Liver (tissue), 3 donors: ENCODE measurements at regions not wholly inside any gene's neighbourhood (a gene's known extent, or its start where the extent isn't known, plus 50 kb on each side); places are given as distances from the start of the nearest gene placed in this dataset.

Source experiments
- EGR1 ChIP-seq, 2 donors: IDR thresholded peaks; 2 replicates each; pipeline ENCODE4 v1.6.1; 2016 to 2018; ENCODE audit warnings: antibody characterized with exemption in 2 of 2, low read depth in 2 of 2
- FOXA1 ChIP-seq: IDR thresholded peaks from 2 replicates; pipeline ENCODE4 v1.6.1; 2016; ENCODE audit warnings: antibody characterized with exemption
- HNF4A ChIP-seq, 2 donors: conservative IDR thresholded peaks; 2 replicates each; pipeline ENCODE4 v1.6.1; 2016; ENCODE audit warnings: antibody characterized with exemption in 2 of 2, mild to moderate bottlenecking in 2 of 2
- RAD21 ChIP-seq, 2 donors: IDR thresholded peaks; 2 replicates each; pipeline ENCODE4 v1.6.1; 2016; ENCODE audit warnings: antibody characterized with exemption in 2 of 2, mild to moderate bottlenecking in 2 of 2
- SP1 ChIP-seq: IDR thresholded peaks from 2 replicates; pipeline ENCODE4 v1.6.1; 2018; ENCODE audit warnings: antibody characterized with exemption, mild to moderate bottlenecking
- YY1 ChIP-seq: IDR thresholded peaks from 2 replicates; pipeline ENCODE4 v1.6.1; 2016; ENCODE audit warnings: antibody characterized with exemption, mild to moderate bottlenecking
- TF ChIP-seq, protein P1 (sequence below): fragments of 150-350 bp; IDR thresholded peaks from 2 replicates; pipeline ENCODE4 v1.5.1; 2017; ENCODE audit warnings: improper control_type of control experiment, low read depth, low read length; ENCODE audit not compliant: missing input control
- TF ChIP-seq, protein P2 (sequence below): IDR thresholded peaks from 2 replicates; pipeline ENCODE4 v1.6.1; 2016; ENCODE audit warnings: antibody characterized with exemption
- TF ChIP-seq, protein P3 (sequence below): IDR thresholded peaks from 2 replicates; pipeline ENCODE4 v1.6.1; 2016; ENCODE audit warnings: antibody characterized with exemption, mild to moderate bottlenecking
- donor health status: healthy.
- donor health status: healthy.

DNA sequence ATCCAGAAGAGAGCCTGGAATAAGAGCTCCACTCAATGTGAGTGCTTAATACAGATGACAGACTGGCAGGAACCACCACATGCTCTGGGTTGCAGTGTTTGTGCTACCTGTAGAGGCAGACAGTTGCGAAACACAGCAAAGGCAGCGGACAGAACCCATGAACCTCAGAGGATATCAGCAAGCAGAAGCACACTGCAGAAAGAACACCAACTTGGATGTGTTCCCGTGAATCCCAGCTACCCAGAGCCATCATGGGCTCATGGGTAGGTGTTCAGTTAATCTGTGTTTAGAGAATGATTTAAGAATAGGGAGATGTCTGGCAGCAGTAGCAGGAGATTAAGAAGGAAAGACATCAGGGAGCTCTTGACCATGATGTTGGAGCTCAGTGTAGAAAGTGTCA, 133.3 kb upstream of the FOXQ1 start:
- TF ChIP-seq, protein P1, sequence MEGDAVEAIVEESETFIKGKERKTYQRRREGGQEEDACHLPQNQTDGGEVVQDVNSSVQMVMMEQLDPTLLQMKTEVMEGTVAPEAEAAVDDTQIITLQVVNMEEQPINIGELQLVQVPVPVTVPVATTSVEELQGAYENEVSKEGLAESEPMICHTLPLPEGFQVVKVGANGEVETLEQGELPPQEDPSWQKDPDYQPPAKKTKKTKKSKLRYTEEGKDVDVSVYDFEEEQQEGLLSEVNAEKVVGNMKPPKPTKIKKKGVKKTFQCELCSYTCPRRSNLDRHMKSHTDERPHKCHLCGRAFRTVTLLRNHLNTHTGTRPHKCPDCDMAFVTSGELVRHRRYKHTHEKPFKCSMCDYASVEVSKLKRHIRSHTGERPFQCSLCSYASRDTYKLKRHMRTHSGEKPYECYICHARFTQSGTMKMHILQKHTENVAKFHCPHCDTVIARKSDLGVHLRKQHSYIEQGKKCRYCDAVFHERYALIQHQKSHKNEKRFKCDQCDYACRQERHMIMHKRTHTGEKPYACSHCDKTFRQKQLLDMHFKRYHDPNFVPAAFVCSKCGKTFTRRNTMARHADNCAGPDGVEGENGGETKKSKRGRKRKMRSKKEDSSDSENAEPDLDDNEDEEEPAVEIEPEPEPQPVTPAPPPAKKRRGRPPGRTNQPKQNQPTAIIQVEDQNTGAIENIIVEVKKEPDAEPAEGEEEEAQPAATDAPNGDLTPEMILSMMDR, result no peak
- TF ChIP-seq, protein P2, sequence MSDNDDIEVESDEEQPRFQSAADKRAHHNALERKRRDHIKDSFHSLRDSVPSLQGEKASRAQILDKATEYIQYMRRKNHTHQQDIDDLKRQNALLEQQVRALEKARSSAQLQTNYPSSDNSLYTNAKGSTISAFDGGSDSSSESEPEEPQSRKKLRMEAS, result no peak
- TF ChIP-seq EGR1 (IDR thresholded peaks at IDR 0.05; ENCODE audit: low read depth in 2 of 2), result no peak
- no peak for TF ChIP-seq HNF4A (conservative IDR thresholded peaks at IDR 0.05)
- no peak for TF ChIP-seq RAD21 (IDR thresholded peaks at IDR 0.05)
- no peak for TF ChIP-seq YY1
- TF ChIP-seq, protein P3, sequence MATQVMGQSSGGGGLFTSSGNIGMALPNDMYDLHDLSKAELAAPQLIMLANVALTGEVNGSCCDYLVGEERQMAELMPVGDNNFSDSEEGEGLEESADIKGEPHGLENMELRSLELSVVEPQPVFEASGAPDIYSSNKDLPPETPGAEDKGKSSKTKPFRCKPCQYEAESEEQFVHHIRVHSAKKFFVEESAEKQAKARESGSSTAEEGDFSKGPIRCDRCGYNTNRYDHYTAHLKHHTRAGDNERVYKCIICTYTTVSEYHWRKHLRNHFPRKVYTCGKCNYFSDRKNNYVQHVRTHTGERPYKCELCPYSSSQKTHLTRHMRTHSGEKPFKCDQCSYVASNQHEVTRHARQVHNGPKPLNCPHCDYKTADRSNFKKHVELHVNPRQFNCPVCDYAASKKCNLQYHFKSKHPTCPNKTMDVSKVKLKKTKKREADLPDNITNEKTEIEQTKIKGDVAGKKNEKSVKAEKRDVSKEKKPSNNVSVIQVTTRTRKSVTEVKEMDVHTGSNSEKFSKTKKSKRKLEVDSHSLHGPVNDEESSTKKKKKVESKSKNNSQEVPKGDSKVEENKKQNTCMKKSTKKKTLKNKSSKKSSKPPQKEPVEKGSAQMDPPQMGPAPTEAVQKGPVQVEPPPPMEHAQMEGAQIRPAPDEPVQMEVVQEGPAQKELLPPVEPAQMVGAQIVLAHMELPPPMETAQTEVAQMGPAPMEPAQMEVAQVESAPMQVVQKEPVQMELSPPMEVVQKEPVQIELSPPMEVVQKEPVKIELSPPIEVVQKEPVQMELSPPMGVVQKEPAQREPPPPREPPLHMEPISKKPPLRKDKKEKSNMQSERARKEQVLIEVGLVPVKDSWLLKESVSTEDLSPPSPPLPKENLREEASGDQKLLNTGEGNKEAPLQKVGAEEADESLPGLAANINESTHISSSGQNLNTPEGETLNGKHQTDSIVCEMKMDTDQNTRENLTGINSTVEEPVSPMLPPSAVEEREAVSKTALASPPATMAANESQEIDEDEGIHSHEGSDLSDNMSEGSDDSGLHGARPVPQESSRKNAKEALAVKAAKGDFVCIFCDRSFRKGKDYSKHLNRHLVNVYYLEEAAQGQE, result no peak
- TF ChIP-seq SP1, result no peak
- no peak for TF ChIP-seq FOXA1
